ENCODE measurements at regions not wholly inside any gene's neighbourhood (a gene's known extent, or its start where the extent isn't known, plus 50 kb on each side); places are given as distances from the start of the nearest gene placed in this dataset.
"Not testable (repeated sequence)": the region's sequence is repeated elsewhere in the genome, so short reads cannot be mapped to it uniquely, and the experiment has no call there.

DNA sequence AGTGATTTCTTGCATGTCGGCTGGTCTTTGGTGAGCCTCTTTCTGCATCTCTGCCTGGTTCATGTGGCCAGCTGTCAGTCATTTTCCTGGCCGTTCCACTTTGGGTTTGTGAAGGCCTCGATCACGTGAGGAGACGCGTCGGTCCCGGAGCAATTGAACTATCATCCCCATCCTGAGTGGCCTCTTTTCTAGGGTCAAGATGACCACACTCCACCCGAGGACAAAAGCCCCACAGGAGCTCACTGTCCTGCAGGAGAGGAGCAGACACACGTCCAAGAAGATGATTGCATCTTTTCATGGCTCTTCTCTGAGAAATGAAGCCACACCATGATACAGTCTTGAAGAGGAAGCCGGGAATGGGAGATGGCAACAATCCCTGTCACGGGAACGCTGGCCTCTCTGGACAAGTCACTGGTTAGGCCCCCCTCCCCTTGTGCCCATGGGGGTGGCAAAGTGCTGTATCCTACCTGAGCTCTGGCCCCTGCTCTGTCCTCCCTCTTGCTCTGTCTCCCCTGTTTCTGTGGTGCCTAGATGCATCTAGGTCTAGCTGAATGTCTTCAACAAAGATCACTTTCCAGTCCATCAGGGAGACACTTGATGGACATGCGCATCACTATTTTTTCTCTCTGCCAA, 291.4 kb upstream of the ZNF337 start:
- DNase-seq (ENCODE audit: low read depth) = not testable (repeated sequence)

DNA sequence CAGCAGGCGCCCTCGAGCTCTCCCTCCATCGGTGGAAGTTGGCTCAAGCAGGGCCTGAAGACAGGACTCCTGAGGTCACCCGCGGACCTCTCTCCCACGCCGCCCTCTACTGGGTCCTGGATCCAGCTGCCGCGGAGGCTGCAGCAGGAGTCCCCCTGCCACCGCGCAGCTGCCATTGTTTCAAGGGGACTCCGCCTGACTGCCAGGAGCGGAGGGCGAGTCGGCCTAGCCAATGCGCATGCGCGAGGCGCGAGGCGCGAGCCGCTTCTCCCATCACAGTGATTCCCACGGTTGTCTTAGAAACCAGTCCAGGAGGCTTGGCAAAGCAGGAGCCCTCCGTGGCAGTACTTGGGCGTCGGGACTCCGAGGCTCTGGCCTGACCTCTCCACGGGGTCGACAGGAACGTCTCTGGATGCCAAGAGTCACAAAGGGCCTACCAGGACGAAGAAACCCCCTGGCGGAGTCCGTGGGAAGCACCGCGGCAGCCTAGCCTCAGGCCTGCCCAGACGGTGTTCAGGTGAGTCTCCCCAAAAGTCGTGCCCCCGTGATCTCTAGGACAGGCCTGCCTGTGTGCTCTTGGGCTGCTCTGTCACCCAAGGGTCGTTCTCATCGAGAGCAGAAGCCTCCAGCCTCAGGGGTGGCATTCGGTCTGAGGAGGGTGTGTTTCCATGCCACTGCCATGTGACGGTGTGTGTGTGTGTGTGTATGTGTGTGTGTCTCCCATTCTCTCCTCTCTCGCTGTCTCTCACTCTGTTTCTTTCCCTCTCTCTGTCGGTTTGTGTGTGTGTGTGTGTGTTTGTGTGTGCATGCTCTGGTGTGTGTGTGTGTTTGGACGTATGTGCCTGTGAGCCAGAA, 290.6 kb upstream of the ZNF337 start:
- DNase-seq (ENCODE audit: low read depth) = peak; percentile 23

DNA sequence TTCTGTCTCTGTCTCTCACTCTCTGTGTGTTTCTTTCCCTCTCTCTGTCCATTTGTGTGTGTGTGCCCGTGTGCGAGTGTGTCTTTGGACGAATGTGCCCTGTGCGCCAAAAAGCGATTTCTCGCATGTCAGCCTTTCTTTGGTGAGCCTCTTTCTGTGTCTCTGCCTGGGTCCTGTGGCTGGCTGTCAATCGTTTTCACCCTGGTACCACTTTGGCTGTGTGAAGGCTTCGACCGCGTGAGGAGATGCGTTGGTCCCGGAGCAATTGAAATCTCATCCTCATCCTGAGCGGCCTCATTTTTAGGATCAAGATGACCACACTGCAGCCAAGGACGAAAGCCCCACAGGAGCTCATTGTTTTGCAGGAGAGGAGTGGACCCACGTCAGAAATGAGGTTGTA, 288.9 kb upstream of the ZNF337 start:
- DNase-seq (ENCODE audit: low read depth) = no peak

DNA sequence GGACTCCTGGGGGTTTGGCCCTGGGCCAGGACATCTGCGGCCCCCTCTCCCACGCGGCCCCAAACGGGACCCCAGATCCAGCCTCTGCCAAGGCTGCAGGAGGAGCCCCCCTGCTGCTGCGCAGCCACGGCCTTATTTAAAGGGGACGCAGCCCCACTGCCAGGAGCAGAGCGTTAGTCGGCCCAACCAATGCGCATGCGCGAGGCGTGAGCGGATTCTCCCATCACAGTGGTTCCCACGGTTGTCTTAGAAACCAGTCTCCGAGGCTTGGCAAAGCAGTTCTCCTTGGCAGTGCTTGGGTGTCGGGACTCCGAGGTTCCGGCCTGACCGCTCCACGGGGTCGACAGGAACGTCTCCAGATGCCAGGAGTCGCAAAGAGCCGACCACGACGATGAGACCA, 288.3 kb upstream of the ZNF337 start:
- no peak for DNase-seq (ENCODE audit: low read depth)

DNA sequence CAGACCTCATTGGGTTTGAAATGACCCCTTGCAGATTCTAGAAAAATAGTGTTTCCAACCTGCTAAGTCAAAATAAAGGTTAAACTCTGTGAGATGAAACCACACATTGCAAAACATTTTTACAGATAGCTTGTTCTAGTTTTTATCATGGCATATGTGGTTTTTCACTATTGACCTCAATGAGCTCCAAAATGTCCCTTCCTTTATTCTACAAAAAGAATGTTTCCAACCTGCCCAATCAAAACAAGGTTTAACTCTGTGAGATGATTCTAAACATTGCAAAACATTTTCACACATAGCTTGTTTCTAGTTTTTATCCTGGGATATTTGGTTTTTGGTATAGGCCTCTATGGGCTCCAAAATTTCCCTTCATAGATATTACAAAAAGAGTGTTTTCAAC, 286.0 kb upstream of the ZNF337 start:
- not testable (repeated sequence) for DNase-seq (ENCODE audit: low read depth)

DNA sequence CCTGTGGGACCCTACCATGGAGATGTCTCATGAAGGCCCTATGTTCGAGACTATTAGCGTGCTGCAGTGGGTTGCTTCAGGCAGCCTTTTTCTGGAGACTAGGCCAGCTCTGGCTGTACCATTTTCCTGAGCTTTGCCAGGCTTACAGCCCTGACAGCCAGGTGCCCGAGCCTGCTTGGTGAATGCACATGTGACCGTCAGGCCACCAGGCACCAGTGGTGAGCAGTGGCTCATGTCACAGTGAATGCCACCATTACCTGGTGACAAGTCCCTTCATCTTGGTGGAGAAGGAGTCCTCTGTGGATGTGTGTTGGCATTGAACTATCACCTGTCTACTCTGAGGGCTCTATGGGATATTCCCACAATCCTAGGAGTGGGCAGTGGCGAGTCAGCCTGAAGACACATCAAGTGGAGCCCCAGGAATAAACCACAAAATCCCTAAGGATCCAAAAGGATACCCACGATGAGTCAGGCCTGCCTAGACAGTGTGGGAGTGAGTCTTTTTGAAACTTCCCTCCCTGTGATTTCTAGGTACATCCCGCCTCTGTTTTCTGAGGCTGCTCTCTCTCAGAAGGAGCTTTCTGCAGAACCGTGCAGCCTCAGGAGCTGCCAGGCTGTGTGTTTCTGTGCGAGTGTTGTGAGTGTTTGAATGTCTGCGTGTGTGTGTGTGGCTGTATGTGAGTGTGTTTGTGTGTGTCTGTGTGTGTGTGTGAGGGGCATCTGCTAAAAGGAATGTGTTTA, 282.0 kb upstream of the ZNF337 start:
- not testable (repeated sequence) for DNase-seq (ENCODE audit: low read depth)

DNA sequence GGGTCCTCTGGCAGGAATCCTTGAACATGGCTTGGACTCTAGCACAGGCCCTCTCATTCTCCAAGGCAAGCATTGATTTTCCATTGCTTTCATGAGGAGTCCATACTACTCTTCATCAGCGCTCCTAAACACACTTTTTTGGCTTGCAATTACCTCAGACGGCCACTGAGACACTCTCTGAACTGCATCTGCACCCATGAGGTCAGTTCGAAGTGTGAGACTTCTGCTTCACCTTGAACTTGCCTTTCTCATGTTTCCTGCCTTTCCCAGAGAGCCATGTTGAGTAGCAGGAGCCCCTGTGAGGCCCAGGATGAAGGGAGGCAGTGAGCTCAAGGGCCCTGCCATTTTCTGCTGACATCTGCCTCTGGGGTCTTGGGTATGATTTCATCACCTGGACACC, 279.2 kb upstream of the ZNF337 start:
- DNase-seq (ENCODE audit: low read depth) = not testable (repeated sequence)

DNA sequence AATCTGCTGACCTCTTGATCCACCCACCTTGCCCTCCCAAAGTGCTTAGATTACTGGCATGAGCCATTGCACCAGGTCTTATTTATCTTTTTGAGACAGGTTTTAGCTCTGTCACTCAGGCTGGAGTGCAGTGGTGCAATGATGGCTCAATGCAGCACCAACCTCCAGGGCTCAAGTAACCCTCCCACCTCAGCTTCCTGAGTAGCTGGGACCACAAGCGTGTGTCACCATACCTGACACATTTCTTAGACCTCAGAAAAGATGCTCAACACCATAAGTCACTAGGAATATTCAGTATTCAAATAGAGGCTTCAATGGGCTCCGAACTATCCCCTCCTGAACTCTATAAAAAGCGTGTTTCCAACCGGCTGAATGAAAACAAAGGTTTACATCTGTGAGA, 268.6 kb upstream of the ZNF337 start:
- not testable (repeated sequence) for DNase-seq (ENCODE audit: low read depth)

DNA sequence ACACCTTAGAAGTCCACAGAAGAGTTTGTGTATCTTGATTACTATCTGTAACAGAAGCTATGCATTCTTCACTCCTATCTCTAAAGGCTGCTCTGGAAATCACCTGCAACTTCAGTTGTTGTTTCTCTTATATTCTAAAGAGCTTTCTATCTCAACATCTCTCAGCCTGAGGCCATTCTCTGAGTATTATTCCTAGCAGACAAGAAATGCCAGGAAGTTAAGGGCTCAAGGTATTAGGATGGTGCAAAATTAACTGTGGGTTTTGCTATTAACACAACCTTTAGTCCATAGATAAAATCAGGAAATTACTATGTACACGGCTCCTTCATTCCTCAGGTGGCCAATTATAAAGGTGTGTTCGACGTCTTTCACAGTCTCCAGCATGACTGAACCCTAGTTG, 257.2 kb upstream of the ZNF337 start:
- DNase-seq (ENCODE audit: low read depth) = not testable (repeated sequence)

DNA sequence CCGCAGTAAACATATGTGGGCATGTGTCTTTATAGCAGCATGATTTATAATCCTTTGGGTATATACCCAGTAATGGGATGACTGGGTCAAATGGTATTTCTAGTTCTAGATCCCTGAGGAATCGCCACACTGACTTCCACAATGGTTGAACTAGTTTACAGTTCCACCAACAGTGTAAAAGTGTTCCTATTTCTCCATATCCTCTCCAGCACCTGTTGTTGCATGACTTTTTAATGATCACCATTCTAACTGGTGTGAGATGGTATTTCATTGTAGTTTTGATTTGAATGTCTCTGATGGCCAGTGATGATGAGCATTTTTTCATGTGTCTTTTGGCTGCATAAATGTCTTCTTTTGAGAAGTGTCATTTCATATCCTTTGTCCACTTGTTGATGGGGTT, 238.6 kb upstream of the ZNF337 start:
- not testable (repeated sequence) for DNase-seq (ENCODE audit: low read depth)

DNA sequence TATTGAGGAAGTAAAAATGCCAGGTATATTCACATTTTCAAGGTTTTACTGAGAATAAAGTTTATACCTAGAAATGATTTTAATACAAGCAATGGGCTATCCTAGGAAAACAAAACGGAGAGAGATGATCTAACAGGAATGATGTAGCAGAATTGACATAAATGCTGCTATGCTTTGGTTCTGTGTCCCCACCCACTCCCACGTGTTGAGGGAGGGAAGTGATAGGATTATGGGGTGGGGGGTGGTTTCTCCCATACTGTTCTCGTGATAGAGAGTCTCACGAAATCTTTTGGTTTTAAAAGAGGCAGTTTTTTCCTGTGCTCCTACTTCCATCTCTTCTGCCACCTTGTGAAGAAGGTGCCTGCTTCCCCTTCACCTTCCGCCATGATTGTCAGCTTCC, 236.2 kb upstream of the ZNF337 start:
- DNase-seq (ENCODE audit: low read depth) = not testable (repeated sequence)

DNA sequence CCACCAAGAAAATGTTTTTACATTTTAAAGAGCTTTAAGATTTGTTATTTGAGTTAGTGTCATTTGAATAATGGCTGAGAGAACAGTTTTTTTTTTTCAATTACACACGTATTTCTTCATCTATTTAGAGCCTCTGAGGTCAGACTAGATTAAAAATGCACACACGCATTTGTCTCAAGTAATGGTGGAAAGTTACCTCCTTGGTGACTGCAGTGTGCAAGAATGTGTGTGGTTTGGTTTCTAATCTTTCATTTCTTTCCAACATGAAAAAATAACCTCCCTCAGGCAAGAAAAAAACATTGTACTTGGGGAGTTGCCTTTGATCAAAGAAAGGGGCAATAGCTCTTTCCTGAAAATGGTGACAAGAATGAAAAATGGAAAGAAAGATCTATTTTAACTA, 235.5 kb upstream of the ZNF337 start:
- peak; percentile 68 for DNase-seq (ENCODE audit: low read depth)

DNA sequence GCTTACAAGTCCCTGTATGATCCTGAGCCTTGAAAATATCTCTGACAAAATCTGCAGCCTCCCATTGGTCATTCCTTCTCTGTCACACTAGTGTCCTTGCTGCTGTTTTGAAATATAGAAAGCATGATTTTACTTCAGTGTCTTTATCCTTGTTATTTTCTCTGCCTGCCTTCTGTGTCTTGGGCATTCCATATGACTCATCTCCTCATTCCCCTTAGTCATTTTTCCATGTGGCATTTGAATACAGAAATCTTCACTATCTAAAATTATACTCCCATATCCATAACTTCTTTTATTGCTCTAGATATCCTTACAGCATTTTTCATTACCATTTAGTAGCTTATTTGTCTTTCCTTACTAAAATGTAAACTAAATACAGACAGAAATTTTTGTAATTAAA, 205.7 kb upstream of the ZNF337 start:
- peak; percentile 38 for DNase-seq (ENCODE audit: low read depth)

DNA sequence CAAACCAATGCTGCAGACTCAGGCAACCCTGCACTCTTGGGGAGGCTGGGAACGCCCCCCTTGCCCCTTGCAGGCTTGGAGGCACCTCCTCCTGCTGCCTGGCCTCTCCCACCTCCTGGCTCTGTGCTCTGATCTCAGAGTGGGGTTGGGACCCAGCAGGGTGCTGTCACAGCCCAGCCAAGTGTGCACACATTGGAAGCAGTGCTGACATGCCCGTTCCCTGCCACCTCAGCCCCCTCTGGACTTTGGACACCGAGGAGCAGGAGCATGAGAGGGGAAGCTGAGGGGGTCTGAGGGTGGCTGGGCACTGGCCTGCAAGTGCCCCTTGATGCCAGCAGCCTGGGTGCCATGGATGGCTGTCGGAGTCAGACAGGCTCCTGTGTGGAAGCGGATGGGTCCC, 202.0 kb upstream of the ZNF337 start:
- DNase-seq (ENCODE audit: low read depth) = not testable (repeated sequence)

DNA sequence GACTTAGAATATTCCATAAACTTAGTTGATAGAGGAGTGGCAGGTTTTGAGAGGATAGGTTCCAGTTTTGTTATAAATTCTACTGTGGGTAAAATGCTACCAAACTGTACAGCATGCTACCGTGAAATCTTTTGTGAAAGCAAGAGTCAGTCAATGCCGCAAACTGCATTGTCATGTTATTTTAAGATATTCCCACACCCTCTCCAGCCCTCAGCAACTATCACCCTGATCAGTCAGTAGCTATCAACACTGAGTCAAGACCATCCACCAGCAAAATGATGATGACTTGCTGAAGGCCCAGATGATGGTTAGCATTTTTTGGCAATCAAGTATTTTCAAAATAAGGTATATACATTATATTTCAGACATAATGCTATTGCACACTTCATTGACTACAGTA, 182.4 kb upstream of the ZNF337 start:
- not testable (repeated sequence) for DNase-seq (ENCODE audit: low read depth)

DNA sequence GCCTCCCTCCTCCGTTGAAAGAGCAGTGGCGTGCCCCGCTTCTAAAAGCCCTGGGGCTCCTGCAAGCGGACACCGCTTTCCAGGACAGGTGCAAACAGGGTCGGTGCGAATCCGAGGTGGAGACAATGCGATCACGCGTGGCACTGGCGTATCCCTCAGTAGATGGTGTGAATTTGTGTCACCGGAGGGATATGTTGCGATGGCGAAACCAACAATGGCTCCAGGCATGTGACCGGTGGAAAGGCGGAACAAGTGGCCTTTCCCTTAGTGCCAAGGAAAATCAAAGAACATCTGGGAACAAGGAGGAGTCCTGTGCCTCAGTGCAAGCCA, 172.0 kb upstream of the ZNF337 start:
- DNase-seq (ENCODE audit: low read depth) = not testable (repeated sequence)

DNA sequence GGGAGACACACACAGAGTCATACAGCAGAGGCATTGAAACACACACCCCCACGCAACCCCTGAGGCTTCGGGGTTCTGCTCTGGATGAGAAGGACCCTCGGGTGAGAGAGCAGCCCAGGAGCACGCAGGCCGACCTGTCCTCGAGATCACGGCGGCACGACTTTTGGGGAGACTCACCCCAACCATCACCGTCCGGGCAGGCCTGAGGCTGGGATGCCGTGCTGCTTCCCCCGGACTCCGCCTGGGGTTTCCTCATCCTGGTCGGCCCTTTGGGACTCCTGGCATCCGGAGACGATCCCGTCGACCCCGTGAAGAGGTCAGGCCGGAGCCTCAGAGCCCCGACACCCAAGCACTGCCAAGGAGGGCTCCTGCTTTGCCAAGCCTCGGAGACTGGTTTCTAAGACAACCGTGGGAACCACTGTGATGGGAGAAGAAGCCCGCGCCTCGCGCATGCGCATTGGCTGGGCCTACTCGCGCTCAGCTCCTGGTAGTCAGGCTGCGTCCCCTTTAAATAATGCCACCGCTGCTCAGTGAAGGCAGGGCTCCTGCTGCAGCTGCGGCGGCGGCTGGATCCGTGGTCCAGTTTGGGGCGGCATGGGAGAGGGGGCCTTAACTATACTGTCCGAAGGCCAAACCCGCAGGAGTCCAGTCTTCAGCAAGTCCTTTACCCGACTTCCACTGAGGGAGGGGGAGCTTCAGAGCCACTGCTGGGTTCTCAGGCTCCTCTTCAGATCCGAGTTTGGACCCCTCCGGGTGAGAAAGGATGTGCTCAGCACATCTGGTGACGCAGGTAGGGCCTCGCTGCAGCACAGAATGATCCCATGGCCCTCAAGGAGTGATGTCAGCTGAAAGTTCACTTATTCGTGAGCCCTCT, 171.4 kb upstream of the ZNF337 start:
- peak; percentile 4 for DNase-seq (ENCODE audit: low read depth)

DNA sequence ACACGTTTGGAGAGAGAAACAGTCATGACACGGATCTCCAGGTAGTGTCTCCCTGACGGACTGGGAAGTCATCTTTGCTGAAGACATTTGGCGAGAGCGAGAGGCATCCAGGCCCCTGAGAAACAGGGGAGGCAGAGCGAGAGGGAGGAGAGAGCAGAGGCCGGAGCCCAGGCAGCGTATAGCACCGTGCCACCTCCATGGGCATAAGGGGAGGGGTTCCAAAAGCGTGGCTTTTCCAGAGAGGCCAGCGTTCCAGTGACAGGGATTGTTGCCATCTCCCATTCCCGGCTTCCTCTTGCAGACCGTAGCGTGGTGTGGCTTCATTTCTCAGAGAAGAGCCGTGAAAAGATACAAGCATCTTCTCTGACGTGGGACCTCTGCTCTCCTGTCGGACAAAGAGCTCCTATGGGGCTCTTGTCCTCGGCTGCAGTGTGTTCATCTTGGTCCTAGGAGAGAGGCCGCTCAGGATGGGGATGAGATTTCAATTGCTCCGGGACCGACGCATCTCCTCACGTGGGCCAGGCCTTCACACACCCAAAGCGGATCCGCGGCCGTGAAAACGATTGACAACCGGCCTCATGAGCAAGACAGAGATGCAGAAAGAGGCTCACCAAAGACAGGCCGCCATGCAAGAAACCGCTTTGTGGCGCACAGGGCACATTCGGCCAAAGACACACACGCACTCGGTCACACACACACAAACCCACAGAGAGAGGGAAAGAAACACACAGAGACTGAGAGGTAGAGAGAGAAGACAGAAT, 170.5 kb upstream of the ZNF337 start:
- DNase-seq (ENCODE audit: low read depth) = not testable (repeated sequence)

DNA sequence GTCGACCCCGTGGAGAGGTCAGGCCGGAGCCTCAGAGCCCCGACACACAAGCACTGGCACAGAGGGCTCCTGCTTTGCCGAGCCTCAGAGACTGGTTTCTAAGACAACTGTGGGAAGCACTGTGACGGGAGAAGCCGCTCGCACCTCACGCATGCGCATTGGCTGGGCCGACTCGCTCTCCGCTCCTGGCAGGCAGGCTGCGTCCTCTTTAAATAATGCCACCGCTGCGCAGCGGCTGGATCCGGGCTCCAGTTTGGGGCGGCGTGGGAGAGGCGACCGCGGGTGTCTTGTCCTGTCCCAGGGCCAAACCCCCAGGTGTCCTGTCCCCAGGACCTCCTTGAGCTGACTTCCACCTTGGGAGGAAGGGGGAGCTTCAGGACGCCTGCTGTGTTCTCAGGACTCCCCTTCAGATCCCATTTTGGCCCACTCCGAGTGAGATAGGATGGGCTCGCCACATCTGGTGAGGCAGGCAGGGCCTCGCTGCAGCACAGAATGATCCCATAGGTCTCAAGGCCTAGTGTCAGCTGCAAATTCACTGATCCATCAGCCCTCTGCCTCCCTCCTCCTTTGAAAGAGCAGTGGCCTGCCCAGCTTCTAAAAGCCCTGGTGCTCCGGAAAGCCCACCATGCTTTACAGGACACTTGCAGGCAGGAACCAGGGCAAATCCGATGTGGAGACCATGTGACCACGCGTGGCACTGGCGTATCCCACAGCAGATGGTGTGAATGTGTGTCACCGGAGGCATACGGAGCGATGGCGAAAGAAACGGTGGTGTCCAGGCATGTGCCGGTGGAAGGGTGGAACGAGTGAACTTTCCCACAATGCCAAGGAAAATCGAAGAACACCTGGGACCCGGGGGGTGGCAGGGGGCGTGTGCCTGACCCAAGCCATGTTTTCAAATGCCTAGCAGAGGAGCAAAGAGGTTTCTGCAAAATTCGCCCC, 169.3 kb upstream of the ZNF337 start:
- no peak for DNase-seq (ENCODE audit: low read depth)

Measured in HS-27A (cell line).